ENCODE measurements at regions not wholly inside any gene's neighbourhood (a gene's known extent, or its start where the extent isn't known, plus 50 kb on each side); places are given as distances from the start of the nearest gene placed in this dataset.

- no peak overlapping the region for H3K27ac ChIP-seq
- intact Hi-C loops (cut with DNase I), result no loop called here
- TF ChIP-seq POLR2A (IDR thresholded peaks at IDR 0.05), result no peak
- TF ChIP-seq, protein P1, sequence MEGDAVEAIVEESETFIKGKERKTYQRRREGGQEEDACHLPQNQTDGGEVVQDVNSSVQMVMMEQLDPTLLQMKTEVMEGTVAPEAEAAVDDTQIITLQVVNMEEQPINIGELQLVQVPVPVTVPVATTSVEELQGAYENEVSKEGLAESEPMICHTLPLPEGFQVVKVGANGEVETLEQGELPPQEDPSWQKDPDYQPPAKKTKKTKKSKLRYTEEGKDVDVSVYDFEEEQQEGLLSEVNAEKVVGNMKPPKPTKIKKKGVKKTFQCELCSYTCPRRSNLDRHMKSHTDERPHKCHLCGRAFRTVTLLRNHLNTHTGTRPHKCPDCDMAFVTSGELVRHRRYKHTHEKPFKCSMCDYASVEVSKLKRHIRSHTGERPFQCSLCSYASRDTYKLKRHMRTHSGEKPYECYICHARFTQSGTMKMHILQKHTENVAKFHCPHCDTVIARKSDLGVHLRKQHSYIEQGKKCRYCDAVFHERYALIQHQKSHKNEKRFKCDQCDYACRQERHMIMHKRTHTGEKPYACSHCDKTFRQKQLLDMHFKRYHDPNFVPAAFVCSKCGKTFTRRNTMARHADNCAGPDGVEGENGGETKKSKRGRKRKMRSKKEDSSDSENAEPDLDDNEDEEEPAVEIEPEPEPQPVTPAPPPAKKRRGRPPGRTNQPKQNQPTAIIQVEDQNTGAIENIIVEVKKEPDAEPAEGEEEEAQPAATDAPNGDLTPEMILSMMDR (IDR thresholded peaks at IDR 0.05), result no peak
- no peaks in the 10 kb centered on the region for H3K9me3 ChIP-seq
- H3K36me3 ChIP-seq, result no peaks in the 10 kb centered on the region
- peaks cover 0 to 5% (median 0%) of the 10 kb centered on the region in 3 donors for H3K4me1 ChIP-seq
- 79 to 90% methylated on average over 3 of the region's 3 CpGs for WGBS, 2 donors
- DNase-seq, result no peak
- H3K4me3 ChIP-seq, result no peak overlapping the region
- no peaks in the 10 kb centered on the region for H3K27me3 ChIP-seq
These were observed 534.5 kb upstream of the TBL1XR1 start for GRCh38 chr3:177731644-177732268.

DNA sequence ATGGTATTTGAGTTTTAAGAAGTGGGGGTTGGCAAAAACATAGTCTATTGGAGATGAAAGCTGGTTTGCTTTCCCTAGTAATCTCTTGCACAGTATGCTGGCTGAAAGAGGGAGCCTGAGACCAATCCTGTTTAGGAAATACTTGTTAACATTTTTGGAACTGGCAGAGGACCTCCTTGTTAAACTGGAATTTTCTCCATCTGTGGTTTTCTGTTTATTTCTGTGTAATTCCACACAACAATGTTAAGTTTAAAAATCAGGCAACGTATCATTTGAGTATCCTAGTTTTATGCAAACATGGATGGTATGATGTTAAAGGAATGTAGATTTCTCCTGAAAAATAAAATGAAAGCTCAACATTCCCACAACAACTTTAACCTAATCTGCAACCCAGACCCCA, 536.0 kb upstream of the TBL1XR1 start:
- no peaks in the 10 kb centered on the region for H3K27me3 ChIP-seq
- no peak overlapping the region for H3K4me3 ChIP-seq
- WGBS, 2 donors, result 65 to 83% methylated on average over 1 of the region's 1 CpG
- TF ChIP-seq POLR2A (IDR thresholded peaks at IDR 0.05), result no peak
- TF ChIP-seq, protein P1 (IDR thresholded peaks at IDR 0.05), result no peak
- intact Hi-C loops (cut with DNase I), result no loop called here
- no peaks in the 10 kb centered on the region for H3K36me3 ChIP-seq
- no peak for DNase-seq
- H3K9me3 ChIP-seq, result no peaks in the 10 kb centered on the region
- H3K4me1 ChIP-seq, result peaks cover 0 to 5% (median 0%) of the 10 kb centered on the region in 3 donors
- H3K27ac ChIP-seq, result no peak overlapping the region

- Histone ChIP-seq H3K27ac (no peak overlapping the region), H3K4me3 (no peak overlapping the region), H3K36me3 (no peaks in the 10 kb centered on the region), H3K9me3 (no peaks in the 10 kb centered on the region), H3K27me3 (no peaks in the 10 kb centered on the region), H3K4me1 (peaks cover 0 to 5% (median 0%) of the 10 kb centered on the region in 3 donors)
- no peak for DNase-seq
- TF ChIP-seq, protein P1 (IDR thresholded peaks at IDR 0.05), result no peak
- TF ChIP-seq POLR2A (IDR thresholded peaks at IDR 0.05), result no peak
- intact Hi-C loops (cut with DNase I), result no loop called here
- WGBS, 2 donors, result 86 to 93% methylated on average over 2 of the region's 2 CpGs
These were observed 536.7 kb upstream of the TBL1XR1 start for GRCh38 chr3:177733936-177734335.

DNA sequence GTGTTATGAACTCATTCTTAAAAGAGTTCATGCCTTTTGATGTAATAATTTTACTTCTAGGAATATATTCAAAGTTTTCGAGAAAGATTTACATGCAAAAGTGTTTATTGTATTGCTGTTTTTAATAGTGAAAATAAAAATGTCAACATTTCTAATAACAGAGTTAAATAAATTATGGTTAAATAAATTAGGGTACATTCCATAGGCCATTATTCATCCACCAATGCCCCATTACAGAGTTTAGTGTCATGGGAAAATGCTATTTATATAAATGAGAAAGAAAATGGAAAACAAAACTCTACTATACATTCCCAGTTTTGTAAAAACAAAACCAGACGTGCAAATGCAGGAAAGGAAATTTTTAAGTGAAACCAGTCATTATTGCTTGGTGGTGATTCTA, 538.1 kb upstream of the TBL1XR1 start:
- TF ChIP-seq, protein P1 (IDR thresholded peaks at IDR 0.05), result no peak
- TF ChIP-seq POLR2A (IDR thresholded peaks at IDR 0.05), result no peak
- Histone ChIP-seq H3K27me3 (no peaks in the 10 kb centered on the region), H3K4me3 (no peak overlapping the region), H3K36me3 (no peaks in the 10 kb centered on the region), H3K27ac (no peak overlapping the region), H3K9me3 (no peaks in the 10 kb centered on the region), H3K4me1 (peaks cover 0 to under 1% (median 0%) of the 10 kb centered on the region in 3 donors)
- 79% methylated on average over 2 of the region's 2 CpGs for whole genome bisulfite sequencing, 2 donors
- intact Hi-C loops (cut with DNase I), result no loop called here
- DNase-seq, result no peak

DNA sequence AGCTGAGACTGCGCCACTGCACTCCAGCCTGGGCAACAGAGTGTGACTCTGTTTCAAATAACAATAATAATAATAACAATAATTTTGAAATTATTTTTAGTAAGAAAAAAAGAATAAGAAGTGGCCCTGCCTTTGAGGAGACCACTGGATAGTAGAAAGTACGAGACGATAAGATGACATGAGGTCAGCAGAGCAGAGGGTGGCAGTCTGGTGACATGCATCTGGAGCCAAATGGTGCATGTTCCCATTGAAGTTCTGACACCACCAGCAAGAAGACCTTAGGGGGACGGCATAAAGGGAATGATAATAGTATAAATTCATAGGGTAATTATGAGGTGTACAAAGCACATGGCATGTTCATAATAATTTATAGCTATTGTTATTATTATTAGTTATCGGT, 542.2 kb upstream of the TBL1XR1 start:
- 94 to 96% methylated on average over 5 of the region's 5 CpGs for WGBS, 2 donors
- H3K9me3 ChIP-seq, result no peaks in the 10 kb centered on the region
- no peak overlapping the region for H3K4me3 ChIP-seq
- no peaks in the 10 kb centered on the region for H3K27me3 ChIP-seq
- intact Hi-C loops (cut with DNase I), result no loop called here
- H3K27ac ChIP-seq, result no peak overlapping the region
- no peak for DNase-seq
- no peaks in the 10 kb centered on the region for H3K4me1 ChIP-seq
- TF ChIP-seq POLR2A (IDR thresholded peaks at IDR 0.05), result no peak
- TF ChIP-seq, protein P1 (IDR thresholded peaks at IDR 0.05), result no peak
- no peaks in the 10 kb centered on the region for H3K36me3 ChIP-seq
